WERI-Rb-1 (cell line): ENCODE measurements at regions not wholly inside any gene's neighbourhood (a gene's known extent, or its start where the extent isn't known, plus 50 kb on each side); places are given as distances from the start of the nearest gene placed in this dataset.

Experiments used
- DNase-seq: peaks from one replicate; pipeline ENCODE4 v3.0.0-alpha.2; 2020
- H3K27ac ChIP-seq: fragments of 250-450 bp; sonication (Bioruptor Pico); 2 replicates; pipeline ENCODE4 v1.5.1; 2020; ENCODE audit warnings: mild to moderate bottlenecking, moderate library complexity
- H3K27me3 ChIP-seq: fragments of 250-450 bp; sonication (Bioruptor Pico); 2 replicates; pipeline ENCODE4 v1.5.1; 2021; ENCODE audit warnings: mild to moderate bottlenecking, low read depth, moderate library complexity; ENCODE audit not compliant: insufficient read depth, severe bottlenecking
- H3K36me3 ChIP-seq: fragments of 250-450 bp; sonication (Bioruptor Pico); 2 replicates; pipeline ENCODE4 v1.5.1; 2020; ENCODE audit warnings: mild to moderate bottlenecking, moderate library complexity
- H3K4me3 ChIP-seq: 2 replicates; pipeline ENCODE4 v1.5.1; 2011; ENCODE audit warnings: low read depth, mild to moderate bottlenecking, control low read depth, low read length
- H3K9me3 ChIP-seq: fragments of 250-450 bp; sonication (Bioruptor Pico); 2 replicates; pipeline ENCODE4 v1.5.1; 2021; ENCODE audit warnings: mild to moderate bottlenecking, moderate library complexity; ENCODE audit not compliant: severe bottlenecking
- CTCF ChIP-seq: IDR thresholded peaks from 2 replicates; pipeline ENCODE4 v1.5.1; 2011; ENCODE audit warnings: low read depth, mild to moderate bottlenecking, control low read depth, inconsistent platforms, low read length

- Histone ChIP-seq H3K27me3 (no peaks in the 10 kb centered on the region), H3K4me3 (no peak overlapping the region), H3K36me3 (no peaks in the 10 kb centered on the region), H3K9me3 (no peaks in the 10 kb centered on the region), H3K27ac (no peak overlapping the region)
- no peak for TF ChIP-seq CTCF
- no peak for DNase-seq
Measured at GRCh38 chr13:81738364-81738763, 1397.4 kb upstream of the SPRY2 start.

- H3K36me3 ChIP-seq, result no peaks in the 10 kb centered on the region
- H3K27ac ChIP-seq, result no peak overlapping the region
- H3K27me3 ChIP-seq, result no peaks in the 10 kb centered on the region
- no peaks in the 10 kb centered on the region for H3K9me3 ChIP-seq
- no peak for DNase-seq
- no peak overlapping the region for H3K4me3 ChIP-seq
- no peak for TF ChIP-seq CTCF
Measured at GRCh38 chr13:81726037-81726726, 1385.3 kb upstream of the SPRY2 start.

- H3K36me3 ChIP-seq, result no peaks in the 10 kb centered on the region
- no peaks in the 10 kb centered on the region for H3K27me3 ChIP-seq
- H3K9me3 ChIP-seq, result no peaks in the 10 kb centered on the region
Measured at GRCh38 chr13:81722456-81722855, 1381.5 kb upstream of the SPRY2 start.

GRCh38 chr13:81721400-81721799, 1380.5 kb upstream of the SPRY2 start:
- Histone ChIP-seq H3K36me3 (no peaks in the 10 kb centered on the region), H3K27me3 (no peaks in the 10 kb centered on the region), H3K27ac (no peak overlapping the region), H3K4me3 (no peak overlapping the region), H3K9me3 (no peaks in the 10 kb centered on the region)
- DNase-seq, result no peak
- no peak for TF ChIP-seq CTCF

More at GRCh38 chr13:81722456-81722855, 1381.5 kb upstream of the SPRY2 start:
- no peak for DNase-seq
- Histone ChIP-seq H3K27ac (no peak overlapping the region), H3K4me3 (no peak overlapping the region)
- no peak for TF ChIP-seq CTCF

- no peak for DNase-seq
- Histone ChIP-seq H3K9me3 (no peaks in the 10 kb centered on the region), H3K27me3 (no peaks in the 10 kb centered on the region), H3K4me3 (no peak overlapping the region), H3K36me3 (no peaks in the 10 kb centered on the region), H3K27ac (no peak overlapping the region)
- no peak for TF ChIP-seq CTCF
Measured at GRCh38 chr13:81714513-81714912, 1373.6 kb upstream of the SPRY2 start.

GRCh38 chr13:81713201-81713600, 1372.3 kb upstream of the SPRY2 start:
- TF ChIP-seq CTCF, result no peak
- Histone ChIP-seq H3K4me3 (no peak overlapping the region), H3K27ac (no peak overlapping the region), H3K27me3 (no peaks in the 10 kb centered on the region), H3K9me3 (no peaks in the 10 kb centered on the region), H3K36me3 (no peaks in the 10 kb centered on the region)
- no peak for DNase-seq
